HG03025 (cell line): ENCODE measurements at regions not wholly inside any gene's neighbourhood (a gene's known extent, or its start where the extent isn't known, plus 50 kb on each side); places are given as distances from the start of the nearest gene placed in this dataset.

ENCODE experiments used
- ATAC-seq: cut with Tn5 transposase; IDR thresholded peaks from one replicate; pipeline ENCODE4 v1.9.1; 2021; ENCODE audit warnings: mild to moderate bottlenecking, moderate library complexity; ENCODE audit not compliant: unreplicated experiment, low FRiP score

- ATAC-seq = no peak
These were observed 147.2 kb upstream of the KLF4 start for GRCh38 chr9:107636571-107637381.

- no peak for ATAC-seq
These were observed 146.2 kb upstream of the KLF4 start for GRCh38 chr9:107635803-107636174.

GRCh38 chr9:107635101-107635802 lies 145.7 kb upstream of the KLF4 start:
- no peak for ATAC-seq

GRCh38 chr9:107633406-107633805 lies 143.8 kb upstream of the KLF4 start:
- ATAC-seq = no peak

GRCh38 chr9:107632661-107633060 lies 143.1 kb upstream of the KLF4 start:
- ATAC-seq = no peak

GRCh38 chr9:107632216-107632615 lies 142.6 kb upstream of the KLF4 start:
- no peak for ATAC-seq

GRCh38 chr9:107631788-107632187 lies 142.2 kb upstream of the KLF4 start:
- ATAC-seq = no peak

- no peak for ATAC-seq
These were observed 140.6 kb upstream of the KLF4 start for GRCh38 chr9:107630156-107630555.

- ATAC-seq = no peak
These were observed 138.9 kb upstream of the KLF4 start for GRCh38 chr9:107628444-107628843.

- no peak for ATAC-seq
These were observed 138.2 kb upstream of the KLF4 start for GRCh38 chr9:107627781-107628180.

- no peak for ATAC-seq
These were observed 136.5 kb upstream of the KLF4 start for GRCh38 chr9:107626118-107626517.

GRCh38 chr9:107625383-107625984 lies 135.9 kb upstream of the KLF4 start:
- no peak for ATAC-seq

- no peak for ATAC-seq
These were observed 134.8 kb upstream of the KLF4 start for GRCh38 chr9:107624234-107624948.

- no peak for ATAC-seq
These were observed 131.9 kb upstream of the KLF4 start for GRCh38 chr9:107621436-107621835.

GRCh38 chr9:107620801-107621200 lies 131.2 kb upstream of the KLF4 start:
- ATAC-seq = no peak

- ATAC-seq = no peak
These were observed 130.7 kb upstream of the KLF4 start for GRCh38 chr9:107620236-107620635.

- no peak for ATAC-seq
These were observed 125.8 kb upstream of the KLF4 start for GRCh38 chr9:107615321-107615720.

GRCh38 chr9:107614765-107615164 lies 125.2 kb upstream of the KLF4 start:
- no peak for ATAC-seq

GRCh38 chr9:107613321-107613720 lies 123.8 kb upstream of the KLF4 start:
- no peak for ATAC-seq

GRCh38 chr9:107612136-107612535 lies 122.6 kb upstream of the KLF4 start:
- ATAC-seq = no peak

GRCh38 chr9:107609547-107609946 lies 120.0 kb upstream of the KLF4 start:
- ATAC-seq = no peak
